HEK293 (cell line): ENCODE measurements at regions not wholly inside any gene's neighbourhood (a gene's known extent, or its start where the extent isn't known, plus 50 kb on each side); places are given as distances from the start of the nearest gene placed in this dataset.

Source experiments
- CTCF ChIA-PET: fragments of 350-600 bp; formaldehyde crosslinking; extraction: SDS; loops from one replicate; lab custom pipeline; 2021; ENCODE audit warnings: antibody characterized with exemption; lab: Yijun Ruan, JAX
- POLR2A ChIA-PET: fragments of 300-600 bp; formaldehyde crosslinking; extraction: SDS; loops from one replicate; lab custom pipeline; 2020; ENCODE audit warnings: antibody characterized with exemption, inconsistent platforms; lab: Yijun Ruan, JAX
- H3K27ac ChIP-seq: fragments of 200-500 bp; sonication (Bioruptor generic); 2 replicates; pipeline ENCODE4 v1.5.1; 2014; ENCODE audit warnings: low read depth, low read length, control low read depth, inconsistent platforms; ENCODE audit errors: extremely low read depth
- H3K36me3 ChIP-seq, 2 experiments: fragments of 200-500 bp in 1 of 2; sonication (Bioruptor generic) in 1 of 2; 1 replicate in 1 of 2; 2 replicates in 1 of 2; pipeline ENCODE4 v1.5.1; 2014 to 2017; ENCODE audit warnings: inconsistent platforms in 2 of 2, low read length in 2 of 2; ENCODE audit not compliant: control insufficient read depth in 2 of 2, insufficient read depth in 1 of 2
- H3K4me1 ChIP-seq: fragments of 200-500 bp; sonication (Bioruptor generic); 2 replicates; pipeline ENCODE4 v1.5.1; 2014; ENCODE audit warnings: mild to moderate bottlenecking, low read length, inconsistent platforms; ENCODE audit not compliant: control insufficient read depth, insufficient read depth
- H3K4me3 ChIP-seq: 2 replicates; pipeline ENCODE4 v1.5.1; 2011; ENCODE audit warnings: low read depth, mild to moderate bottlenecking, control low read depth, low read length, moderate library complexity
- H3K9me3 ChIP-seq: fragments of 200-500 bp; sonication (Bioruptor generic); 2 replicates; pipeline ENCODE4 v1.5.1; 2014; ENCODE audit warnings: low read depth, low read length, inconsistent platforms; ENCODE audit not compliant: control insufficient read depth, insufficient read depth
- IKZF3 ChIP-seq: fragments of 450-650 bp; IDR thresholded peaks from 2 replicates; pipeline ENCODE4 v1.5.0; 2018; ENCODE audit warnings: missing biosample characterization, mild to moderate bottlenecking, missing genetic modification characterization, moderate library complexity
- KLF7 ChIP-seq: fragments of 450-650 bp; formaldehyde crosslinking; IDR thresholded peaks from 2 replicates; pipeline ENCODE4 v1.5.1; 2016; ENCODE audit warnings: missing biosample characterization, missing genetic modification characterization, borderline replicate concordance
- MEIS1 ChIP-seq: sonication (generic); formaldehyde crosslinking; IDR thresholded peaks from 2 replicates; pipeline ENCODE4 v1.8.1; 2022; ENCODE audit warnings: missing genetic modification reagents, mild to moderate bottlenecking, borderline replicate concordance
- MZF1 ChIP-seq: fragments of 450-650 bp; formaldehyde crosslinking; IDR thresholded peaks from 2 replicates; pipeline ENCODE4 v1.5.1; 2017; ENCODE audit warnings: missing biosample characterization, missing genetic modification characterization, borderline replicate concordance
- SP2 ChIP-seq: fragments of 450-650 bp; formaldehyde crosslinking; IDR thresholded peaks from 2 replicates; pipeline ENCODE4 v1.5.1; 2016; ENCODE audit warnings: missing biosample characterization, missing genetic modification characterization
- TRIM28 ChIP-seq: IDR thresholded peaks from 2 replicates; pipeline ENCODE4 v1.6.1; 2011; ENCODE audit warnings: low read length, control low read depth, borderline replicate concordance
- YY1 ChIP-seq: fragments of 450-650 bp; formaldehyde crosslinking; IDR thresholded peaks from 2 replicates; pipeline ENCODE4 v1.5.1; 2018; ENCODE audit warnings: missing biosample characterization, missing genetic modification characterization
- ZBTB48 ChIP-seq: fragments of 450-650 bp; formaldehyde crosslinking; IDR thresholded peaks from 2 replicates; pipeline ENCODE4 v1.5.1; 2016; ENCODE audit warnings: missing biosample characterization, missing genetic modification characterization
- ZNF132 ChIP-seq: fragments of 450-650 bp; formaldehyde crosslinking; IDR thresholded peaks from 2 replicates; pipeline ENCODE4 v1.5.1; 2017; ENCODE audit warnings: missing biosample characterization, missing genetic modification characterization, borderline replicate concordance
- ZNF2 ChIP-seq: fragments of 450-650 bp; formaldehyde crosslinking; IDR thresholded peaks from 2 replicates; pipeline ENCODE4 v1.5.1; 2016; ENCODE audit warnings: missing biosample characterization, missing genetic modification characterization
- ZNF266 ChIP-seq: fragments of 450-650 bp; formaldehyde crosslinking; IDR thresholded peaks from 2 replicates; pipeline ENCODE4 v1.5.1; 2016; ENCODE audit warnings: missing biosample characterization, missing genetic modification characterization, low read depth
- ZNF280C ChIP-seq: fragments of 450-650 bp; formaldehyde crosslinking; IDR thresholded peaks from 2 replicates; pipeline ENCODE4 v1.5.1; 2016; ENCODE audit warnings: missing biosample characterization, missing genetic modification characterization
- ZNF341 ChIP-seq: fragments of 450-650 bp; formaldehyde crosslinking; IDR thresholded peaks from 2 replicates; pipeline ENCODE4; 2016; ENCODE audit warnings: low read depth, missing biosample characterization, missing genetic modification characterization
- ZNF37A ChIP-seq: fragments of 450-650 bp; IDR thresholded peaks from 2 replicates; pipeline ENCODE4 v1.5.1; 2018; ENCODE audit warnings: missing biosample characterization, missing genetic modification characterization
- ZNF433 ChIP-seq: fragments of 450-650 bp; formaldehyde crosslinking; IDR thresholded peaks from 2 replicates; pipeline ENCODE4 v1.5.1; 2016; ENCODE audit warnings: missing biosample characterization, missing genetic modification characterization, low read depth
- ZNF513 ChIP-seq: fragments of 450-650 bp; IDR thresholded peaks from 2 replicates; pipeline ENCODE4 v1.5.1; 2018; ENCODE audit warnings: missing biosample characterization, missing genetic modification characterization
- ZNF558 ChIP-seq: fragments of 450-650 bp; formaldehyde crosslinking; IDR thresholded peaks from 2 replicates; pipeline ENCODE4 v1.5.1; 2016; ENCODE audit warnings: missing biosample characterization, missing genetic modification characterization
- ZNF561 ChIP-seq: fragments of 450-650 bp; IDR thresholded peaks from 2 replicates; pipeline ENCODE4 v1.5.1; 2018; ENCODE audit warnings: missing biosample characterization, missing genetic modification characterization, borderline replicate concordance
- ZNF610 ChIP-seq: fragments of 450-650 bp; formaldehyde crosslinking; IDR thresholded peaks from 2 replicates; pipeline ENCODE4 v1.5.1; 2016; ENCODE audit warnings: missing biosample characterization, missing genetic modification characterization, borderline replicate concordance
- ZNF837 ChIP-seq: fragments of 450-650 bp; formaldehyde crosslinking; IDR thresholded peaks from 2 replicates; pipeline ENCODE4 v1.5.1; 2016; ENCODE audit warnings: missing biosample characterization, missing genetic modification characterization
- ZXDB ChIP-seq: fragments of 450-650 bp; formaldehyde crosslinking; IDR thresholded peaks from 2 replicates; pipeline ENCODE4 v1.5.1; 2016; ENCODE audit warnings: missing biosample characterization, missing genetic modification characterization

- TF ChIP-seq ZNF2 (no peak), ZBTB48 (tag by site-specific recombination) (no peak), ZNF513 (no peak), ZNF341 (tag by site-specific recombination) (no peak), ZNF558 (tag by site-specific recombination) (no peak)
These were observed 117.5 kb downstream of the IRX2 start (continued) for GRCh38 chr5:2633992-2634391.

GRCh38 chr5:2631758-2632157 lies 119.7 kb downstream of the IRX2 start:
- POLR2A ChIA-PET = no interaction called here
- Histone ChIP-seq H3K4me1 (no peaks in the 10 kb centered on the region), H3K36me3 (no peaks in the 10 kb centered on the region), H3K9me3 (no peaks in the 10 kb centered on the region), H3K27ac (no peak overlapping the region), H3K4me3 (no peak overlapping the region)
- no peak for TF ChIP-seq ZNF433
- no peak for TF ChIP-seq ZNF132 (tag by site-specific recombination)
- no peak for TF ChIP-seq ZNF561
- TF ChIP-seq YY1 (tag by site-specific recombination) = no peak
- TF ChIP-seq ZNF2 = no peak
- TF ChIP-seq TRIM28 = no peak
- no peak for TF ChIP-seq ZNF266 (tag by site-specific recombination)
- TF ChIP-seq SP2 (tag by site-specific recombination) = no peak
- no peak for TF ChIP-seq ZNF610 (tag by site-specific recombination)
- no peak for TF ChIP-seq ZNF837 (tag by site-specific recombination)
- CTCF ChIA-PET = no interaction called here

GRCh38 chr5:2629045-2629444 lies 122.4 kb downstream of the IRX2 start:
- H3K36me3 ChIP-seq = no peaks in the 10 kb centered on the region
- POLR2A ChIA-PET = no interaction called here
- CTCF ChIA-PET = interaction anchor here (0.7 kb wide), 1 partner anchor 376 kb away, joined by 3 read pairs; no protein-coding TSS in a partner anchor
- TF ChIP-seq KLF7 (tag by site-specific recombination) = no peak
- no peak for TF ChIP-seq ZXDB
- TF ChIP-seq ZNF266 (tag by site-specific recombination) = no peak
- no peak for TF ChIP-seq MEIS1 (CRISPR knock-in tag)
- H3K27ac ChIP-seq = no peak overlapping the region
- H3K9me3 ChIP-seq = no peaks in the 10 kb centered on the region
- H3K4me1 ChIP-seq = no peaks in the 10 kb centered on the region
- H3K4me3 ChIP-seq = no peak overlapping the region

GRCh38 chr5:2627867-2628266 lies 123.6 kb downstream of the IRX2 start:
- Histone ChIP-seq H3K4me1 (no peaks in the 10 kb centered on the region), H3K9me3 (no peaks in the 10 kb centered on the region), H3K27ac (no peak overlapping the region), H3K36me3 (no peaks in the 10 kb centered on the region), H3K4me3 (no peak overlapping the region)
- CTCF ChIA-PET = no interaction called here
- no peak for TF ChIP-seq ZNF280C (tag by site-specific recombination)
- no peak for TF ChIP-seq ZNF37A (tag by site-specific recombination)
- no peak for TF ChIP-seq MZF1
- no peak for TF ChIP-seq ZNF433
- TF ChIP-seq IKZF3 (tag by site-specific recombination) = no peak
- POLR2A ChIA-PET = no interaction called here
